T47D (cell line): ENCODE measurements at regions not wholly inside any gene's neighbourhood (a gene's known extent, or its start where the extent isn't known, plus 50 kb on each side); places are given as distances from the start of the nearest gene placed in this dataset.
"Not testable (repeated sequence)": the region's sequence is repeated elsewhere in the genome, so short reads cannot be mapped to it uniquely, and the experiment has no call there.

ENCODE experiments used
- DNase-seq, 2 experiments: peaks; one replicate each; pipeline versions ENCODE4 v3.0.0 to v3.0.0-alpha.2; 2011 to 2012; ENCODE audit warnings: low read depth in 1 of 2, low spot score in 1 of 2
- JUND ChIP-seq: IDR thresholded peaks from 2 replicates; pipeline ENCODE4 v1.6.1; 2012; ENCODE audit warnings: low read depth
- in situ Hi-C: cut with HindIII; loops from 2 replicates; pipeline ENCODE4 v1.10.0; 2016; ENCODE audit warnings: low sequenced_read_pairs, low pct_unique_long_range_greater_than_20kb

DNA sequence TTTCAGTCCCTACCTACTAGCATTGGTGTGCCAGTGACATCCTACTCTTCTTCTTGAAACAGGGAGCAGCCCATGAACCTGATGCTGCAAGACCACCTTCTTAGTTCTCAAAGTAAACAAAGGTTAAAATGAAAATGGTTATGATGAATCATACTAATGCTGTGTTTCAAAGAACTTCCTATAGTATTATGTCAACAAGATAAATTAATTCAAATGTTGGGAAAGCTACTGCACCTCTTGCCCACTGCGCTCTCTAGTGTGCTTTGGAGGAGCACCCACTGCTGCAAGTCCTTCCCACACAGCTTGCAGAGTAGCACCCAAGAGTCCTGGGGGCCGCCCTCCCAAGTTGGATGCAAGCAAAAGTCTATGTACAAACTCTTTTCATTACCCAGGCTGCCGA lies 81.1 kb downstream of the CD200R1L start:
- TF ChIP-seq JUND = no peak
- DNase-seq = no peak
- in situ Hi-C loops = no loop called here

DNA sequence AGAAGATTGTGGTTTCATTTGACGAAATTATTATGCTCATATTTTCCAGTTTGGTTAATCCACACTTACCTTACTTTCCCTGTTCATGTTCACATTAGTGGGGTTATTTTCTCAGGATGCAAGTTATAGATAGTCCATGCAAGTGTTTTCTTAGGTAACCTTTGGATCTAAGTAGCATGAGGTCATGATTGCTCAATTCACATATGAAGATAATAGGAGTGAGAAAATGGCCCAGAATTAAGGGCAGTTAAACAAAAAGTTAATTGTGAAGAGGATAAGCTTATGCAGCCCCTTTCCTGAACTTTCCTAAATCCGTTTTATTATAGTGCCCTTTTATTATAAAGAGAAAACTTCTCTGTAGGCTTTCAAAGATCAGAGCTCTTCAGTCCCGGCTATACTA lies 83.4 kb downstream of the CD200R1L start:
- in situ Hi-C loops = no loop called here
- DNase-seq = no peak
- TF ChIP-seq JUND = no peak

DNA sequence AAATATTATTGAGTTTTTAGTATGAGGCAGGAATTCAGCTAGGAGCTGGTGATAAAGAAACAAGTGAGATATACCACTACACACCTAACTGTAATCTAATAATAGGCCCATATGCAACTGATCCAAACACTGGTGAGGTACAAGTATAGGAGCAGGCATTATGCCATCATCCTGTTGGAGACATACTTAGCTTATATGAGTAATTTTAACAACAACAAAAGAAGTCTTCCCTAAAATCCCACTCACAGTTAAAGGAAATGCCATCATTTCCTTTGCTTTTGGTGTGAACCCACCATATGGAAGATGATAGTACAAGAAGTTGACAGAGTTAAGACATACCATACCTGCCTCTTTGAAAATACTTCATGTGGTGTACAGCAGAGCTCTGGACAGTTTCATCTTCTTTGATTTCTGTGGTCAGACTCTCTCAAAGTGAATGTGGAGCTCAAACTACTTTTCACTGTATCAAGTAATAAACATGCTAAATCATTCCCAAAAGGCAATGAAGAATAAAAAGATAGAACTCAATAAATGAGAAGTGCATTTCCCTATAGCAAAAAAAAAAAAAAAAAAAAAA lies 85.5 kb downstream of the CD200R1L start:
- in situ Hi-C loops = no loop called here
- TF ChIP-seq JUND = no peak
- DNase-seq = no peak

DNA sequence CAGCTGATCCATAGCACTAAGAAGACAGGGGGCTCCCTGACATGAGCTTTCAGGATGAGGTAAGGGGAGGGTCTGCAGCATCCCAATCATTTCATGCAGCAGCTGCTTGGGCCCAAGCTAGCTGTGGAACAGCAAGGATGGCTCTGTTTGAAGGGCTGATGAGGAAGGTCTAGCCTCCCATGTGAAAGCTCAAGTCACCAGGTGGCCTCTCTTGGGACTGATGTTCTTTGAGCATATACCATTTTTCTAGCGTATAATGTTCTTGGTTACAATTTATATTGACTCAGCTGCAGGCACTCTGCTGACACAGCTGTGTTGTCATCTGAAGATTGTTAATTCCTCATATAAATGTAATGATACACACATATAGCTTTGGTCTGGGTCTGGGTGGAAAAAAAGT lies 87.0 kb downstream of the CD200R1L start:
- in situ Hi-C loops = no loop called here
- no peak for TF ChIP-seq JUND
- DNase-seq = no peak

DNA sequence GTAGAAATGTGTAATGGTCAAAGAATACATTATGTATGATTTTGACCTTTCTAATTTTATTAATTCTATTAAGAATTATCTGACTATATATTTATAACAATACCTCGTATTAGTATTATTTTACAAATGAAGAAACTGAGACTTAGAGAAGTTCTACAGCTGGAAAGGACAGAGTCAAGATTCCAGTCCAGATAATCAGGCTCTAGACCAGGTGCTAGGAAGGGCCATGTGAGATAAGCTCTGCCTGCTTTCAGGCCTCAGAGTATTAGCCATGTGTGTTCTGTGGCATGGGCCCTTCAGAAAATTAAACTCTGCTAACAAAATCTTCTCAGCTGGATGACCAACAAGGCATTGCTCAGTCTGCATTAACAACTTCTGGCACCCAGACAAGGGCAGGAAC lies 87.5 kb downstream of the CD200R1L start:
- no peak for DNase-seq
- in situ Hi-C loops = no loop called here

DNA sequence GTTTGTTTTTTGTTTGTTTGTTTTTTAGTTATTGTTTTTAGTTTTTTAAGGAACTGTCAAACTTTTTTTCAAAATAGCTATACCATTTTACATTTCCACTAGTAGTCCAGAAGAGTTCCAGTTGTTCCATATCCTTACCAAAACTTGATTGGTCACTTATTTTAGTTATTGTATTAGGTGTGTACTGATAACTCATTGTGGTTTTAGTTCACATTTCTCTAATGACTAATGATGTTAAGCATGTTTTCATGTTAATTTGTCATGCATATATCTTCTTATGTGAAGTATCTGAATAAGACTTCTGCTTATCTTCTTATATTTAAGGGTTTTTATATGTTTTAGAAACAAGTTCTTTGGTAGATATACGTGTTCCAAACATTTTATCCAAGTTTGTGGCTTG lies 89.5 kb downstream of the CD200R1L start:
- no peak for DNase-seq
- TF ChIP-seq JUND = no peak
- in situ Hi-C loops = no loop called here

More for the DNA sequence above, 87.5 kb downstream of the CD200R1L start:
- TF ChIP-seq JUND = no peak

DNA sequence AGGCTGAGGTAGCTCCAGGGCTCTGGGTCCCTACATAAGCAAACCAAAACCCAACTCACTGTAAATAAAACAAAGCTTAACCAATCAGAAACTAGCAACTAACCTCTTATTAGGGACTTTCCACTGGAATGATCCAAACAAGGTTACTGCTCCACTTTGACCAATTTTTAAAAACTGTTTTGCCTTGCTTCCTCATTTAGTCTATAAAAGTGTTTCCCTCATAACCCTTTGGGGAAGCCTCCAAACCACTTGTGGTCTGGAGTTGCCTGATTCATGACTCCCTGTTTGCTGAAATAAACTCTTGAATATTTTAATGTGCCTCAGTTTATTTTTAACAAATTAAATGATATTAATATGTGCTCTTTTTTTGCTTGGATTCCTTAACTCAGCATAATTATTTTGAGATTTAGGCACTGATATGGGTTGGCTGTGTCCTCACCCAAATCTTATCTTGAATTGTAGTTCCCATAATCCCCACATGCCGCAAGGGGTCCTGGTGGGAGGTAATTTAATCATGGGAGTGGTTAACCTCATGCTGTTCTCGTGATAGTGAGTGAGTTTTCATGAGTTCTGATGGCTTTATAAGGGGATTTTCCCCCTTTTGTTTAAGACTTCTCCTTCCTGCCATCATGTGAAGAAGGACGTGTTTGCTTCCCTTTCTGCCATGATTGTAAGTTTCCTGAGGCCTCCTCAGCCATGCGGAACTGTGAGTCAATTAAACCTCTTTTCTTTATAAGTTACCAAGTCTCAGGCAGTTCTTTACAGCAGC lies 90.6 kb downstream of the CD200R1L start:
- in situ Hi-C loops = no loop called here
- DNase-seq = no peak
- TF ChIP-seq JUND = no peak

DNA sequence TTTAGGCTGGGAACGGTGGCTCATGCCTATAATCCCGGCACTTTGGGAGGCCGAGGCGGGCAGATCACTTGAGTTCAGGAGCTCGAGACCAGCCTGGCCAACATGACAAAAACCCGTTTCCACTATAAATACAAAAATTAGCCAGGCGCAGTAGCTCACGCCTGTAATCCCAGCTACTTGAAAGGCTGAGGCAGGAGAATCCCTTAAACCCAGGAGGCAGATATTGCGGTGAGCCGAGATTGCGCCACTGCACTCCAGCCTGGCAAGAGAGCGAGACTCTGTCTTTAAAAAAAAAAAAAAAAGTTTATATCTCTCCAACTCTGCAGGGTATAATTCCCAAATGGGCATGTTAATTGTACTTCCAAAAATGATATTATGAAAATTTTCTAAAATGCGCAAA lies 91.6 kb downstream of the CD200R1L start:
- in situ Hi-C loops, DNase-seq: not testable (repeated sequence)

DNA sequence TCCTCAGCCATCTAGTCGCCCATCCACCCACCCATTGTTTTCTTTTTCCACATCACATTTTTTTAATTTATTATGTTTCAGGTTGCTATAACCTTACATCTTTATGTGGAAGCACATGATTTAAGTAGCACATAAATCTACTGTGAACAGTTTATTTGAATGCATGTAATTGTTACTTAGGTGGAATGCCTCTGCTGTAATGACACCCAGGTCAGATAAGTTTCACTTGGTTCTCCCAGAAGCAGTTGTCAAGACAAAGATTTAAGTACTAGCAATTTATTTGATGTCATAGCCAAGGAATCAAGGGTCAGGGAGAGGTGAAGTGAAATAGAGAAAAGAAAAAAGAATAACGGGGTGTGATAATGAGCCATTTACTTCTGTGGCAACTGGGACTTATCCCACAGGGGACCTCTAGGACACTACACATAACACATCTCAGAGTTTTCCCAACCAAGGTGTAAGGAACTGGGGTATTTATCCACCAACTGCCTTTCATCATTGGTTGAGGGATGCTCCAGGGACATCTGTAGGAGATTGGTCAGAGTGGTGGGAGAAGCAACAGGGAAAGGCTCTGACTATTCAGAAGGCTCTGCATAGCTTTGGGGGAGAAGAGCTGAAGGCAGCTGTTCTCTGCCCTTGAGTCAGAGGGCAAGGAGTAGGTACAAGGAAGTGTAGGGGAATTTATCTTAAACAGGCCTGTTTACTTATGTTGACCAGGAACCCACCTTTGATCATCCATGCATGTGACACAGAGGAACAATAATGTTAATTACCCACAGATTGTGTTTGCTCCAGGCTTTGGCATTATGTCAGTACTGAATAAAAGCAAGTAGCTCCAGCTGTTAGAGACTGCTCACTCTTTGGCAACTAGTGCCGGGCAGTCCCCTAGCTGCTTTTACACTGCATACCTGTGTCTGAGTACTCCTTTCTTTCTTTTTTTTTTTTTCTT lies 94.8 kb downstream of the CD200R1L start:
- in situ Hi-C loops = no loop called here
- DNase-seq = no peak
- TF ChIP-seq JUND = no peak

DNA sequence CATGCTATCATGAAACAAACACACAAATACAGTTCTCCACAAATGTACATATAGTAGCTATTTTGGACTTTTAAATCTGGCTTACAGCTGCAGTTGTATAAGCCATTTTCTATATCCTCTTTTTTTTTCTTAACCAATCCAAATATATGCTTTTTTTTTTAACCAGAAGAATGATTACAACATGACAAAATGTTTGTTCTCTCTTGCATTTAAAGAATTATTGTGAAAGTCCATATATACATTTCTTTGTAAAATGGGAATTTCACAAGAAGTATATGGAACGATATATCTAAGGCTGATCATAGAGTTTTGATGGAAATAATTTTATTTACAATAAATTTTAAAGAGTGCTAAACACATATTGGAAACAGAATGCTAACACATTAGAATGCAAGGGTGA lies 95.6 kb downstream of the CD200R1L start:
- no peak for DNase-seq
- TF ChIP-seq JUND = no peak
- in situ Hi-C loops = no loop called here

DNA sequence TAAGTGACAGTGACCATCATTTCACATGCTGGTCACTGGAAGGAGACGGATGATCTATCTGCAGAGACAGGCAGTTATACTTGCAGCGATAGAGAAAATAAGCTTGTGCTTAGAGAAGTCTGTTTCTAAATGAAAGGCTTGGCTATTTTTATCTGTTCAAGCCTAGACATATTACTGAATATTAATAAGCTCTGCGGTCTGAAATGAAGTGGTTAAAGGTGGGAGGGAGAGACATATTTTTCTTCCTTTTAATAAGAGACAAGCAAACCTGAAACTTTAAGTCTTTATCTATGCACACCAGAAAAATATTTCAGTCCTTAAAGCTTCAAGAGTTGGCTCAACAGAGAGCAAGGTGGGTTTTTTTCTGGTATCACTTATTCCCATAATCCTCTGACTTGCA lies 99.0 kb downstream of the CD200R1L start:
- DNase-seq = no peak
- no peak for TF ChIP-seq JUND
- in situ Hi-C loops = no loop called here

DNA sequence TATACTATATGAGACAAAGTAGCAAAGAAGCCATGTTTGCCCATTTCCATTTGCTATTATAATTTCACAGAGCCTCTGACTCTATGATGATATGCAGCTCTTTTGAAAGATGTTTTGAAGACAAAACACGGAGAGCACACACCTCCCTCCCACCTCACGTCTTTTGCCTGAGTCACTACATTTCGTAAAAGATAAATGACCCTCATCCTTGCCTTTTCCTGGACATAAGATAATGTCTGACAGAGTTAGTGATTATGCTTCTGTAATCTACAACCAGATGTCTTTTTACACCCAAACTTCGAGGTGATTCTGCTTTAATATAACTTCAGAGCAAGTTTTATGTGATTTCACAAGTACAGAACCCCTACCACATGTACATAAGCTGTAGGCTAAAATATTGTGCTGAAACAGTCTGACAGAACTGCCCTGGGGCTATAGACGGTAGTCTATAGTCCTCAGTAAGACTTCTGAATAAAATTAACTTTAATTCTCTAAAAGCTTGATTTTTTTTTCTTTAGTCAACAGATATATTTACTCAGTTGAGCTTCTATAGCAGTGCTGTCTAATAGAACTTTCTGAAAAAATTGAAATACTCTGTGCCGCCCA lies 99.9 kb downstream of the CD200R1L start:
- in situ Hi-C loops = no loop called here
- no peak for DNase-seq
- no peak for TF ChIP-seq JUND
